Bronchial epithelial cell (primary cell): ENCODE measurements at regions not wholly inside any gene's neighbourhood (a gene's known extent, or its start where the extent isn't known, plus 50 kb on each side); places are given as distances from the start of the nearest gene placed in this dataset.

Source experiments
- DNase-seq: peaks from one replicate; pipeline ENCODE4 v3.0.0-alpha.2; 2010; ENCODE audit warnings: low read depth
- FAIRE-seq: peaks from 2 replicates; lab custom pipeline; 2011; peaks lifted over from hg19 to GRCh38; lab: Jason Lieb, UNC
- H3K27me3 ChIP-seq: 2 replicates; pipeline ENCODE4 v1.5.1; 2011; ENCODE audit warnings: low read length; ENCODE audit not compliant: control insufficient read depth, insufficient read depth
- H3K36me3 ChIP-seq: 2 replicates; pipeline ENCODE4 v1.5.1; 2011; ENCODE audit warnings: low read length; ENCODE audit not compliant: control insufficient read depth, insufficient read depth
- H3K4me3 ChIP-seq: 2 replicates; pipeline ENCODE4 v1.5.1; 2011; ENCODE audit warnings: mild to moderate bottlenecking, low read depth, low read length, control low read depth
- CTCF ChIP-seq: IDR thresholded peaks from 2 replicates; pipeline ENCODE4 v1.5.1; 2011; ENCODE audit warnings: mild to moderate bottlenecking, moderate library complexity, low read length, control low read depth, inconsistent platforms; ENCODE audit not compliant: insufficient read depth, severe bottlenecking

GRCh38 chr21:15229390-15229789, 164.6 kb upstream of the NRIP1 start:
- TF ChIP-seq CTCF, result no peak
- no peaks in the 10 kb centered on the region for H3K36me3 ChIP-seq
- DNase-seq (no peak), FAIRE-seq (no peak)
- H3K27me3 ChIP-seq, result no peaks in the 10 kb centered on the region
- no peak overlapping the region for H3K4me3 ChIP-seq

GRCh38 chr21:15233611-15234010, 168.8 kb upstream of the NRIP1 start:
- FAIRE-seq, result no peak

GRCh38 chr21:15236111-15236510, 171.3 kb upstream of the NRIP1 start:
- H3K4me3 ChIP-seq, result no peak overlapping the region
- no peaks in the 10 kb centered on the region for H3K36me3 ChIP-seq
- H3K27me3 ChIP-seq, result no peaks in the 10 kb centered on the region
- no peak for DNase-seq
- no peak for TF ChIP-seq CTCF
- FAIRE-seq, result no peak

More at GRCh38 chr21:15233611-15234010, 168.8 kb upstream of the NRIP1 start:
- TF ChIP-seq CTCF, result no peak
- no peaks in the 10 kb centered on the region for H3K27me3 ChIP-seq
- no peak overlapping the region for H3K4me3 ChIP-seq
- H3K36me3 ChIP-seq, result no peaks in the 10 kb centered on the region
- no peak for DNase-seq

GRCh38 chr21:15240848-15241247, 176.0 kb upstream of the NRIP1 start:
- no peak for FAIRE-seq
- TF ChIP-seq CTCF, result no peak
- Histone ChIP-seq H3K36me3 (no peaks in the 10 kb centered on the region), H3K4me3 (no peak overlapping the region), H3K27me3 (no peaks in the 10 kb centered on the region)
- DNase-seq, result no peak

GRCh38 chr21:15241997-15242736, 177.4 kb upstream of the NRIP1 start:
- Histone ChIP-seq H3K4me3 (no peak overlapping the region), H3K36me3 (no peaks in the 10 kb centered on the region), H3K27me3 (no peaks in the 10 kb centered on the region)
- peak; percentile 11 for TF ChIP-seq CTCF
- DNase-seq, result peak; percentile 57
- no peak for FAIRE-seq

GRCh38 chr21:15242906-15243305, 178.1 kb upstream of the NRIP1 start:
- Histone ChIP-seq H3K4me3 (no peak overlapping the region), H3K27me3 (no peaks in the 10 kb centered on the region), H3K36me3 (no peaks in the 10 kb centered on the region)
- DNase-seq (no peak), FAIRE-seq (no peak)
- TF ChIP-seq CTCF, result no peak
